H1 (cell line): ENCODE measurements at regions not wholly inside any gene's neighbourhood (a gene's known extent, or its start where the extent isn't known, plus 50 kb on each side); places are given as distances from the start of the nearest gene placed in this dataset.

Source experiments
- CEBPB ChIP-seq: IDR thresholded peaks from 2 replicates; pipeline ENCODE4 v1.6.1; 2012; ENCODE audit warnings: low read depth, low read length
- CHD7 ChIP-seq: fragments of 300-600 bp; sonication (generic); IDR thresholded peaks from 2 replicates; pipeline ENCODE4 v1.7.1; 2012; ENCODE audit warnings: low read length, moderate library complexity, mild to moderate bottlenecking, inconsistent platforms; ENCODE audit not compliant: insufficient replicate concordance
- NRF1 ChIP-seq: IDR thresholded peaks from 2 replicates; pipeline ENCODE4 v1.6.1; 2011; ENCODE audit warnings: mild to moderate bottlenecking, low read depth, low read length, improper control_type of control experiment
- RFX5 ChIP-seq: IDR thresholded peaks from 2 replicates; pipeline ENCODE4 v1.6.1; 2011; ENCODE audit warnings: low read depth, low read length, improper control_type of control experiment, borderline replicate concordance
- SP4 ChIP-seq: IDR thresholded peaks from 2 replicates; pipeline ENCODE4 v1.6.1; 2012; ENCODE audit warnings: low read length, inconsistent platforms

DNA sequence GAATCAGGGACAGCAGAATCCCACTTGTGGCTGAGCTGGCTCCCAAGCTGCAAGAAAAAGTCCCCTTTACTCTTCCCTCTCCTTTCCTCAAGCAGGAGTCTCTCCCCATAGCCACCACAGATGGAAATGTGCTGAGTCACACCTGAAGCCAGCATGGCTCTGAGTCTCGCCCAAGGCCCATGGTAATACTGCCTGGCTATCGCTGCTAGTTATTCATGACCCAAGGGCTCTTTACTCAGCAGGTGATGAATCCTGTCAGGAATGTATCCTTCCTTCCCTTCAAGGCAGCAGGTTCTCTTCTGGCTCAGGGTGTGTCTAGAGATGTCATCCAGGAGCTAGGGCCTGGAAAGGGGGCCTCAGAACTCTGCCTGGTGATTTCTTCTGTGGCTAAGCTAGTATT, 403.3 kb upstream of the PTPRD start (continued):
- TF ChIP-seq CHD7: no peak
- TF ChIP-seq RFX5: no peak
- no peak for TF ChIP-seq CEBPB
- TF ChIP-seq NRF1: no peak
- no peak for TF ChIP-seq SP4
